HG02642 (cell line): ENCODE measurements at regions not wholly inside any gene's neighbourhood (a gene's known extent, or its start where the extent isn't known, plus 50 kb on each side); places are given as distances from the start of the nearest gene placed in this dataset.
"Not testable (repeated sequence)": the region's sequence is repeated elsewhere in the genome, so short reads cannot be mapped to it uniquely, and the experiment has no call there.

Experiments used
- ATAC-seq: cut with Tn5 transposase; IDR thresholded peaks from one replicate; pipeline ENCODE4 v1.9.1; 2021; ENCODE audit warnings: mild to moderate bottlenecking; ENCODE audit not compliant: unreplicated experiment, poor library complexity

DNA sequence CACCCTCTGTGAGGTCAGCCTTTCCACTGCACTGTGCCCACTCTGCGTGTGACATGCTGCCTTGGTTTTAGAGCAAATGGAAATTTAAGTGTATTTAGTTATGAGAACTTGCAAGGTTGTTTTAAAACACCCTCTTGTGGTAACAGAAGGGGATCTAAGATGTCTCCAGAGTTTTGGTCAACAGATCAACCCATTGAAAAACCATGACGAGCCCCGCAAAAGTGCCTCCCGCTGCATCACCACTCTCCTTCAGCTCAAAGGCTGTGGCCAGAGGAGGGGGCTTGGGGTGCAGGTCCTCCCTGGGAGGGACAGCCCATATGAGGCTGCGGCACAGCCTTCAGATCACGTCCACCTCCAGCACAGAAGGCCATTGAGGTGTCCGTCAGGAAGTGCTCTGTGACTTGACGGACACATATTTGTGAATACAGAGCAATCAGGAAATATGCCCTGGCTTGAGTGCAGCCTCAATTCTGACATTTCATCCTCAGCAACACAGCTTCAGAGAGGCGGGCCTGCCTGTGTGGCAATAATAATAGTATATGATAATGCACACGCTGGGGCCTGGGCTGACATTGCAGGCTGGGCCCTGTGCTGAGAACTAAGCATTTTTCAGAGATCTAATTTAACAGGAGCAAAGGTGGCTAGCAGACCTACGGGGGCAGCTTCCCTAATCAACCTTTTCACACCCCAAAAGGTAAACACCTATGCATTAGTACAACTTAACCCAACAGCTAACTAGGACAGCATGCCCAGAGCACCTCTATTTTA is 213.9 kb downstream of the ANAPC1 start:
- no peak for ATAC-seq

- ATAC-seq: no peak
Observed at GRCh38 chr2:111670776-111671175, 213.2 kb downstream of the ANAPC1 start.

DNA sequence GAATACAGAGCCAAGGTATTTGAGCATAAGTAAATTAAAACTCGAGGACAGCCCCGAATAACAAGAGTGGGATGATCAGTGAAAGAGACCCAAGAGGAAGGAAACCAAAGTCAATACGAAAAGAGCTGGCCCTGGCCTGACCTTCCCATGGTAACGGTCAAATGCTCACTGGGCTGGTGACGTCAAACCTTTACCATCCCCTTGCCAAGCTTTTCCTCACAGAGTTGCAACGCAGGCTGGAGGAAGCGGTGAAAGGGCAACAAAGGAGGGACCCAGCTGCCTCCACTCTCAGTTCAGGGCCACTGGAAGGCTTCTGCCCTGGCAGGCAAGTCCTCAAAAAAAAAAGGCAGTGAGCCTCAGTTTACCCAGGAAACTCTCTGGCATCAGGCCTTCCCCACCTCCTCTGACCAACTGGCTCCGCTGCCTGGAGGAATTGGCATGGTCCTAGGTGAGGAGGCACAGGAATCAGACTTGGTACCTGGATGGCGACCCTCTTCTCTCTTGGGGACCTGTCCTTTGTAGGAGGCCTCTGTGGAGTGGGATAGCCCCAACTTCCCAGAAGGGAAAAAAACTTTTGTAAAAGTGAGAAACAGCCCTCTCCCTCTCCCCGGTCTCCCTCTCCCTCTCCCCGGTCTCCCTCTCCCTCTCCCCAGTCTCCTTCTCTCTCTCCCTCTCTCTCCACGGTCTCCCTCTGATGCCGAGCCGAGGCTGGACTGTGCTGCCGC is 212.4 kb downstream of the ANAPC1 start:
- no peak for ATAC-seq

- not testable (repeated sequence) for ATAC-seq
Observed at GRCh38 chr2:111672641-111673040, 211.4 kb downstream of the ANAPC1 start.

GRCh38 chr2:111673526-111673925 is 210.5 kb downstream of the ANAPC1 start:
- ATAC-seq: no peak

GRCh38 chr2:111675419-111676194 is 208.4 kb downstream of the ANAPC1 start:
- ATAC-seq: no peak

DNA sequence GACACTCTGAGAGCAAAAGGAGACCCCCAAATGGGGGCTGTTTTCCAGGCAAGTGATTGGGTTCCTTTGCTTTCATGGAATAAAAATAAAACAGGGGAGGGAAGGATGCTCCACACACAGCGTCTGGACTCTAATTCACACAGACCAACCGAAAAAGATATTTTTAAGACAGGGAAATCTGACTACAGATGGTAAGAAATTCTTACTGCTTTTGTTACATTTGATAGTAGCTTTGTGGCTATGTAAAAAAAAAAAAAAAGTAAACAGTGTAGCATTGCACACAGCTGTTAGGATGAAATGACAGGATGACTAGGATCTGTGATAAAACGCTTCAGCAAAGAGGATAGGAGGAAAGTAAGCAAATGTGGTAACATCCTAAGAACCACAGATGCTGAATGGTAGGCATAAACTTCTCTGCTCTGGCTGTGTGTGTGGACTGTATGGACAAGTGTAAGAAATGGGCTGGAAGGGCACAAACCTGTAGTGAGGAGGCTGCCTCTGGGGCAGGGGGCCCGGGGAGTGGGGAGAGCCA is 207.6 kb downstream of the ANAPC1 start:
- ATAC-seq: no peak

GRCh38 chr2:111678161-111678560 is 205.8 kb downstream of the ANAPC1 start:
- ATAC-seq: no peak

DNA sequence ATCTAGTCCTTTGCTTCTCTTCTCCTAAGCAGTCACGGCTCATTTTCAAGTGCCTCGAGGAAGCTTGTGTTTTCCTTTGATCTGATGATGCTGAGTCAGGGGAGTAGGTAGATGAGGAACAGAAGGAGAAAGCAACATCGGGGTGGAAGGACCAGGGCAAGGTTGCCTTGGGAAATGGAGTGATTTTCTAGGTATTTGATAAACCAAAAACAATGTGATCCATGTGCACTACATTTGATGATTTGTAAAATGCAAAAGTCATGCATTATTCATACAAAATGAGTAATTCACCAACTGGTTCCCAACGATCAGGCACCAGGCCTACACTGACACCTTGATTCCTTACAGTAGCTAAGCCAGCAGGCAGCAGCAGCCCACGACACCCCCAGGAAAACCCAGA is 205.3 kb downstream of the ANAPC1 start:
- ATAC-seq: no peak

DNA sequence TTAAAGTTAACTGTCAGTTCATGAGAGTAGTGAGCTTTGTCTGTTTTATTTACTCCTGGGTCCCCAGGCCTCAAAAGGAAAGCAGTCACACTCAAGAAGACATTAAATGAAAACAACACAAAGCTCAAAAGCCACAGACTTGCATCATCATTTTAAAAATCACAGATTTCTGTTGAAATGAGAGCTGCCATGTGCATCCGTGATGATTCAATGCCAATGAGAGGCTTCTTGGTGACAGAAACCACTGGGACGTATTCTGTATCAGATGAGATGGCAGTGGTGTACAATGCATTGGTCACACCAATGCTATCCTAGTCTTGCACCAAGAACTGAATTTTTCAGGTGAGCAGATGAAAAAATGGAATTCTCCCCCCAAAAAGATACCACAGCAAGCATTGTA is 204.8 kb downstream of the ANAPC1 start:
- no peak for ATAC-seq

DNA sequence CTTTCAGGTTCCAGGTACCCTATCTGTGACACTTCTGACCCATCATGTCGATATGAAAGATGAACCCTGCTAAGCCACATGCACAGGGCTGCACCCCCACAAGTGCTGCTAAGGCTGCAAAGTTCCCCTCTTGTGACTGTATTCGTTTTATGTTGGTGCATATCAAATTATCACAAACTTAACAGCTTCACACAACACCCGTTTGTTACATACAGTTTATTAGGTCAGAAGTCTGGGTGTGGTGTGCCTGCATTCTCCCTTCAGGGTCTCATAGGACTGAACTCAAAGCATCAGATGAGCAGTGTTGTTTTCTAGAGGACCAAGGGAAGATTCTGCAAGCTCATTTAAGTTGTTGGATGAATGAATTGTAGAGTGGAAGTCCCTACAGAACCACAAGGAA is 199.4 kb downstream of the ANAPC1 start:
- ATAC-seq: no peak

- ATAC-seq: no peak
Observed at GRCh38 chr2:111685342-111685741, 198.7 kb downstream of the ANAPC1 start.

DNA sequence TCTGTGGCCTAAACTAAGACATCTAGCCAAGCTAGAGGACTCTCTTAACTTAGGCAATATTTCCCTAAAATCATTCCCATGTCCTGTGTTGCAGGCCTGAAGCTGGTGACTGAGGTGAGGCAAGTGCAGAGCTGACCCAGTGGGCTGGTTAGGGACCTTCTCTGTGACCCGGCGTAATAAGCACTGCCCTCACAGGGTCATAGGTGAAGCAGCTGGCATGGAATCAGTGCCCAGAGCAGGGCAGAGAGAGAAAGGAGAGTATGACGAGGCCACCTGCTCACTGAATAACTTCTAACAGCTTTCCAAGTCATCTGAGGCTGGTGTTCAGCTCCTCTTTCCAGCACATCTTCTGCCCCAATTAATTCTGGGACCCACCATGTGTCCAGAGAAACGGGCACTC is 197.0 kb downstream of the ANAPC1 start:
- ATAC-seq: no peak

- ATAC-seq: no peak
Observed at GRCh38 chr2:111687911-111688310, 196.1 kb downstream of the ANAPC1 start.

DNA sequence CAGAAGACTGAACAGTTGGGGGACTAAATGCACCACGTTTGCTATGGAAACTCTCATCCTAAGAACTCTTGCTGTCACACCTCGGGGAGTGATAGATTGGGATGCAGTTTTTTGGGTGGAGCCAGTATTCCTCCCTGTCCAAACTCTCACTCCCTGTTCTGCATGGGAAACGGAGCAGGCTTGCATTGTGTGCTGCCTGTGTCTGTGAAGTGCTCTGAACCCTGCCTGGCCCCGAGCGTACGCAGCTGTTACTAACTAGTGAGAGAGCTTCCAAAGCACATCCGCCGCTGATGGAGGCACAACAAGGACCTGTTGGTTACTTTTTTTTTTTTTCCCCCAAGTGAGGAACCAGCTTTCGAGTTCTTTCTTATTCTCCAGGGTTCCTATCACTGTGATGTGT is 195.5 kb downstream of the ANAPC1 start:
- ATAC-seq: no peak

- no peak for ATAC-seq
Observed at GRCh38 chr2:111689174-111689573, 194.8 kb downstream of the ANAPC1 start.

DNA sequence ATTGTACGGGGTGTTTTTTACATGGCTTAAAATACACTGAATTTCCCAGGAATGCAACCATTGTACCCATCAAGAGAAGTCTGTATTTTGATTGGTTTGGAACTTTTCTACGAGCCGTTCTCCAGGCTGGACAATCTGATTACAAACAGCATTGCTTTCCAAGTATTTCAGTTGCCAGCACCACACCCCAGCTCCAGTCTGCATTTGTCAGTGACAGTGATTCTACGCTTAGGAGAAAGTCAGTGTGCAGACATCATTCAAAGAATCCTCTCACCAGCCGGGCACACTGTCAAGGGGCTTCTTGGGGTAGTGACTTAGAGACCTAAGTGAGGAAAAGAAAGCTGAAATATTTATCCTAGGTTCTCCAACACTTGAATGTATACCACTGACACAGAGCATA is 194.1 kb downstream of the ANAPC1 start:
- ATAC-seq: no peak

GRCh38 chr2:111691164-111691875 is 192.7 kb downstream of the ANAPC1 start:
- no peak for ATAC-seq

DNA sequence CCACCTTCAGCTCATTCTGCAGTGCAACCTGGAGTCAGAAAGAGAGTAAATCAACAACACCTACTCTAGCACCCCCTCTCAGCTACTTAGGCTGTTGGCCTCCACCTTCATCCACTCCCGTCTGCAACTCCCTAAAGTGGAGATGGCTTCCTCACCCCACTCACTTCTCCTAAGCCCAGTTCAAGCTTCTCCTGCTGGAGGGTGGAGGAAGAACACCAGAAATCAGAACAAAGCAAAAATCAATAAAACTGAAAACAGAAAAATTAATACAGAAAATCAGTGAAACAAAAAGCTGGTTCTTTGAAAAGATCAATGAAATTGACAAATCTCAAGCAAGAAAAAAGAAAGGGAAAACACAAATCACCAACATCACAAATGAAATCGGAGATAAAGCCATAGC is 191.7 kb downstream of the ANAPC1 start:
- no peak for ATAC-seq

- no peak for ATAC-seq
Observed at GRCh38 chr2:111694700-111695101, 189.3 kb downstream of the ANAPC1 start.
